Motor neuron (in vitro differentiated cells): ENCODE measurements at regions not wholly inside any gene's neighbourhood (a gene's known extent, or its start where the extent isn't known, plus 50 kb on each side); places are given as distances from the start of the nearest gene placed in this dataset.

Experiments
- ATAC-seq, 8 experiments: fragments of 200-7000 bp; cut with Tn5 transposase; replicated peaks in 6 of 8; 2 replicates each; pipeline ENCODE4 v1.8.0; 2021; ENCODE audit warnings: mild to moderate bottlenecking in 8 of 8, moderate library complexity in 8 of 8
- H3K27ac ChIP-seq, 2 donors: fragments of 250-450 bp; sonication (Bioruptor Pico); 2 replicates each; pipeline ENCODE4 v1.9.0; 2021; ENCODE audit warnings: antibody characterized with exemption in 2 of 2, mild to moderate bottlenecking in 2 of 2, moderate library complexity in 1 of 2
- H3K4me1 ChIP-seq, 2 donors: fragments of 250-450 bp; sonication (Bioruptor Pico); replicated peaks in 1 of 2; 2 replicates each; pipeline ENCODE4 v1.6.1; 2021; ENCODE audit warnings: antibody characterized with exemption in 2 of 2, mild to moderate bottlenecking in 2 of 2, moderate library complexity in 1 of 2
- H3K4me3 ChIP-seq, 5 donors: fragments of 250-450 bp; sonication (Bioruptor Pico); 2 replicates each; pipeline ENCODE4 v1.9.0; 2021; ENCODE audit warnings: antibody characterized with exemption in 5 of 5, mild to moderate bottlenecking in 5 of 5, moderate library complexity in 4 of 5
- WGBS, 10 experiments: fragments of 450-650 bp; shearing (Covaris generic); methylation state at CpG; one replicate each; pipeline ENCODE4 v1.0.0; 2022; 5-methylcytosine and 5-hydroxymethylcytosine counted together
- in situ Hi-C, 9 experiments: fragments of 400-800 bp; cut with MboI; loops; one replicate each; pipeline ENCODE4 v1.15.0; 2021; ENCODE audit warnings: low sequenced_read_pairs in 9 of 9, low pct_unique_long_range_greater_than_20kb in 2 of 9; ENCODE audit not compliant: unreplicated experiment in 9 of 9

GRCh38 chr10:111551001-111551400, 474.2 kb downstream of the ADRA2A start:
- H3K4me1 ChIP-seq: no peaks in the 10 kb centered on the region
- no peak overlapping the region for H3K4me3 ChIP-seq
- ATAC-seq: peak in 1 of 8 experiments; percentile 38
- in situ Hi-C loops: no loop called here
- no peak overlapping the region for H3K27ac ChIP-seq
- WGBS, 10 experiments: 14 to 100% (median 89%) methylated on average over 1 to 5 of the region's 5 CpGs

- H3K4me3 ChIP-seq: no peak overlapping the region
- WGBS, 10 experiments: 19 to 100% (median 77%) methylated on average over 1 to 3 of the region's 3 CpGs; no CpG with 5 or more reads in 2 of the 10 experiments
Measured at GRCh38 chr10:111556666-111557065, 479.8 kb downstream of the ADRA2A start.

GRCh38 chr10:111558211-111558610, 481.4 kb downstream of the ADRA2A start:
- H3K4me3 ChIP-seq: no peak overlapping the region
- H3K4me1 ChIP-seq: peaks cover 0 to 10% of the 10 kb centered on the region in 2 donors
- WGBS, 10 experiments: 55 to 100% (median 94%) methylated on average over 1 to 4 of the region's 4 CpGs
- no peak overlapping the region for H3K27ac ChIP-seq
- no peak for ATAC-seq
- in situ Hi-C loops: no loop called here

More at GRCh38 chr10:111556666-111557065, 479.8 kb downstream of the ADRA2A start:
- no peak for ATAC-seq
- H3K27ac ChIP-seq: no peak overlapping the region
- in situ Hi-C loops: no loop called here
- H3K4me1 ChIP-seq: peaks cover 0 to 10% of the 10 kb centered on the region in 2 donors

- ATAC-seq: no peak
- WGBS, 10 experiments: 18 to 96% (median 80%) methylated on average over 1 to 4 of the region's 4 CpGs; no CpG with 5 or more reads in 1 of the 10 experiments
- in situ Hi-C loops: no loop called here
- Histone ChIP-seq H3K4me1 (peaks cover 0 to 10% of the 10 kb centered on the region in 2 donors), H3K4me3 (no peak overlapping the region), H3K27ac (no peak overlapping the region)
Measured at GRCh38 chr10:111560027-111560426, 483.2 kb downstream of the ADRA2A start.

GRCh38 chr10:111561124-111561523, 484.3 kb downstream of the ADRA2A start:
- Histone ChIP-seq H3K4me3 (no peak overlapping the region), H3K27ac (no peak overlapping the region), H3K4me1 (peaks cover 0 to 10% of the 10 kb centered on the region in 2 donors)
- 0 to 100% (median 50%) methylated on average over 1 of the region's 1 CpG; no CpG with 5 or more reads in 3 of the 10 experiments for WGBS, 10 experiments
- no peak for ATAC-seq
- in situ Hi-C loops: no loop called here

GRCh38 chr10:111565542-111565941, 488.7 kb downstream of the ADRA2A start:
- Histone ChIP-seq H3K27ac (no peak overlapping the region), H3K4me3 (no peak overlapping the region), H3K4me1 (no peaks in the 10 kb centered on the region)
- in situ Hi-C loops: no loop called here
- ATAC-seq: no peak

- in situ Hi-C loops: no loop called here
- WGBS, 10 experiments: 0 to 70% (median 11%) methylated on average over 1 to 3 of the region's 3 CpGs; no CpG with 5 or more reads in 4 of the 10 experiments
Measured at GRCh38 chr10:111578076-111578475, 501.2 kb downstream of the ADRA2A start.

GRCh38 chr10:111579473-111579872, 502.6 kb downstream of the ADRA2A start:
- in situ Hi-C loops: no loop called here
- no peak overlapping the region for H3K27ac ChIP-seq
- no peak for ATAC-seq
- H3K4me3 ChIP-seq: no peak overlapping the region
- 0 to 100% (median 56%) methylated on average over 1 of the region's 1 CpG; no CpG with 5 or more reads in 4 of the 10 experiments for WGBS, 10 experiments
- H3K4me1 ChIP-seq: peaks cover 0 to 5% of the 10 kb centered on the region in 2 donors

More at GRCh38 chr10:111578076-111578475, 501.2 kb downstream of the ADRA2A start:
- no peaks in the 10 kb centered on the region for H3K4me1 ChIP-seq
- no peak overlapping the region for H3K27ac ChIP-seq
- peak in 5 of 8 experiments; percentile 23 to 81 (median 35) for ATAC-seq
- no peak overlapping the region for H3K4me3 ChIP-seq

- WGBS, 10 experiments: 13 to 86% (median 66%) methylated on average over 1 to 3 of the region's 3 CpGs; no CpG with 5 or more reads in 1 of the 10 experiments
- Histone ChIP-seq H3K4me3 (no peak overlapping the region), H3K4me1 (no peaks in the 10 kb centered on the region), H3K27ac (no peak overlapping the region)
- ATAC-seq: no peak
- in situ Hi-C loops: loop anchor here in 1 of 9 experiments (10.0 kb wide), 1 partner anchor 226 kb away; no protein-coding TSS in a partner anchor
Measured at GRCh38 chr10:111590703-111591102, 513.9 kb downstream of the ADRA2A start.

GRCh38 chr10:111593578-111593977, 516.7 kb downstream of the ADRA2A start:
- no peaks in the 10 kb centered on the region for H3K4me1 ChIP-seq
- in situ Hi-C loops: loop anchor here in 1 of 9 experiments (10.0 kb wide), 1 partner anchor 229 kb away; no protein-coding TSS in a partner anchor
- no peak overlapping the region for H3K4me3 ChIP-seq
- no peak for ATAC-seq
- no peak overlapping the region for H3K27ac ChIP-seq
- WGBS, 10 experiments: 13 to 100% (median 93%) methylated on average over 2 to 3 of the region's 3 CpGs; no CpG with 5 or more reads in 3 of the 10 experiments

GRCh38 chr10:111595173-111595572, 518.3 kb downstream of the ADRA2A start:
- ATAC-seq: no peak
- Histone ChIP-seq H3K27ac (no peak overlapping the region), H3K4me1 (peaks cover 7 to 9% of the 10 kb centered on the region in 2 donors), H3K4me3 (no peak overlapping the region)
- 17 to 100% (median 65%) methylated on average over 1 to 3 of the region's 3 CpGs; no CpG with 5 or more reads in 1 of the 10 experiments for WGBS, 10 experiments
- in situ Hi-C loops: loop anchor here in 1 of 9 experiments (10.0 kb wide), 1 partner anchor 230 kb away; no protein-coding TSS in a partner anchor

GRCh38 chr10:111598433-111599059, 521.7 kb downstream of the ADRA2A start:
- ATAC-seq: peak; percentile 47 to 98 (median 84)
- in situ Hi-C loops: loop anchor here in 1 of 9 experiments (10.0 kb wide), 1 partner anchor 234 kb away; no protein-coding TSS in a partner anchor
- Histone ChIP-seq H3K4me3 (no peak overlapping the region), H3K4me1 (peaks cover 9 to 17% of the 10 kb centered on the region in 2 donors), H3K27ac (no peak overlapping the region)
- 10 to 80% (median 67%) methylated on average over 1 to 4 of the region's 6 CpGs; no CpG with 5 or more reads in 3 of the 10 experiments for WGBS, 10 experiments

GRCh38 chr10:111599943-111600342, 523.1 kb downstream of the ADRA2A start:
- Histone ChIP-seq H3K27ac (no peak overlapping the region), H3K4me3 (no peak overlapping the region), H3K4me1 (peaks cover 9 to 17% of the 10 kb centered on the region in 2 donors)
- 0 to 100% (median 60%) methylated on average over 1 to 2 of the region's 2 CpGs; no CpG with 5 or more reads in 1 of the 10 experiments for WGBS, 10 experiments
- in situ Hi-C loops: loop anchor here in 1 of 9 experiments (10.0 kb wide), 1 partner anchor 235 kb away; no protein-coding TSS in a partner anchor
- ATAC-seq: peak in 3 of 8 experiments; percentile 37 to 51 (median 48)
